Fibroblast of lung (primary cell): ENCODE measurements at regions not wholly inside any gene's neighbourhood (a gene's known extent, or its start where the extent isn't known, plus 50 kb on each side); places are given as distances from the start of the nearest gene placed in this dataset.

Experiments used
- DNase-seq, 2 donors: peaks; one replicate each; pipeline versions ENCODE4 v3.0.0 to v3.0.0-alpha.2; 2010; ENCODE audit warnings: low read depth in 2 of 2
- H2AFZ ChIP-seq: 2 replicates; pipeline ENCODE4 v1.5.1; 2012; ENCODE audit warnings: low read length, control low read depth, inconsistent platforms
- H3K27ac ChIP-seq: 2 replicates; pipeline ENCODE4 v1.5.1; 2011; ENCODE audit warnings: low read length, control low read depth; ENCODE audit not compliant: insufficient read depth
- H3K27me3 ChIP-seq: 2 replicates; pipeline ENCODE4 v1.5.1; 2011; ENCODE audit warnings: mild to moderate bottlenecking, low read length; ENCODE audit not compliant: control insufficient read depth, insufficient read depth
- H3K36me3 ChIP-seq: 2 replicates; pipeline ENCODE4 v1.5.1; 2011; ENCODE audit warnings: low read length; ENCODE audit not compliant: control insufficient read depth, insufficient read depth
- H3K4me1 ChIP-seq: 2 replicates; pipeline ENCODE4 v1.5.1; 2011; ENCODE audit warnings: low read length; ENCODE audit not compliant: control insufficient read depth, insufficient read depth; ENCODE audit errors: extremely low read depth
- H3K4me2 ChIP-seq: 2 replicates; pipeline ENCODE4 v1.5.1; 2011; ENCODE audit warnings: low read length, control low read depth; ENCODE audit not compliant: insufficient read depth; ENCODE audit errors: extremely low read depth
- H3K4me3 ChIP-seq, 4 experiments: fragments of 200-600 bp in 1 of 4; sonication (generic) in 1 of 4; replicated peaks in 1 of 4; 2 replicates each; pipeline ENCODE4 v1.5.1; 2011 to 2016; ENCODE audit warnings: low read length in 4 of 4, low read depth in 3 of 4, mild to moderate bottlenecking in 3 of 4, control low read depth in 2 of 4, inconsistent platforms in 1 of 4, mixed read lengths in 1 of 4; ENCODE audit not compliant: insufficient read depth in 1 of 4; ENCODE audit errors: control extremely low read depth in 1 of 4
- H3K79me2 ChIP-seq: 2 replicates; pipeline ENCODE4 v1.5.1; 2012; ENCODE audit warnings: mild to moderate bottlenecking, low read length, inconsistent platforms; ENCODE audit not compliant: control insufficient read depth, insufficient read depth
- H3K9ac ChIP-seq: 2 replicates; pipeline ENCODE4 v1.5.1; 2011; ENCODE audit warnings: mild to moderate bottlenecking, low read length, control low read depth; ENCODE audit not compliant: insufficient read depth
- H3K9me3 ChIP-seq: 2 replicates; pipeline ENCODE4 v1.5.1; 2012; ENCODE audit warnings: low read depth, low read length; ENCODE audit not compliant: control insufficient read depth, insufficient read depth
- H4K20me1 ChIP-seq: 2 replicates; pipeline ENCODE4 v1.5.1; 2011; ENCODE audit warnings: low read length; ENCODE audit not compliant: control insufficient read depth, insufficient read depth; ENCODE audit errors: extremely low read depth
- CTCF ChIP-seq, 2 donors: IDR thresholded peaks in 1 of 2; conservative IDR thresholded peaks in 1 of 2; 1 replicate in 1 of 2; 2 replicates in 1 of 2; pipeline ENCODE4 v1.5.1; 2011 to 2012; ENCODE audit warnings: low read length in 2 of 2, control low read depth in 1 of 2, inconsistent platforms in 1 of 2, low read depth in 1 of 2, mild to moderate bottlenecking in 1 of 2
- EZH2 ChIP-seq: IDR thresholded peaks from 2 replicates; pipeline ENCODE4 v1.5.1; 2012; ENCODE audit warnings: low read length, control low read depth, mild to moderate bottlenecking; ENCODE audit errors: missing control alignments

DNA sequence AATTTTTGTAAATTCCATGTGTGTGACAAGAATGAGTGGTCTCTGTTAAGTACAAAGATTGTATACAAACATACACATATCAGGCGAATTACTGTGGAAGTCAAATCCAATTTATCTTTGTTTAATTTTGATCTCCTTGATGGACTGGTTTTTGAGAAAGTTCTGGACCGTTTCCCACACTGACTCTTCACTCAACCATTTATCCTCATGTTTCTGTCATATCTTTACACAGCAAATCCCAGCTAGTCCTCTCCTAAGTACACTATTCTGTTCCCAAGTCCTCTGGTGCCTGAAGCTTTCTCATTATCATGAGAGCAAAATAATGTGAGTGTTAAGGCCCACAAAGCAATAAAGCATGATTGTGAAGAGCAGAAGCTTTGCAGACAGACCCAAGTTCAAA, 189.9 kb downstream of the WNT5A start:
- TF ChIP-seq EZH2 (no peak), CTCF (conservative IDR thresholded peaks at IDR 0.05 in 1 of 2, IDR thresholded peaks at IDR 0.05 in 1 of 2; ENCODE audit: low read depth in 1 of 2, low read length in 2 of 2) (no peak)
- no peaks in the 10 kb centered on the region for H4K20me1 ChIP-seq
- DNase-seq, result no peak
- H3K27me3 ChIP-seq, result no peaks in the 10 kb centered on the region
- H3K27ac ChIP-seq, result no peak overlapping the region
- no peak overlapping the region for H3K4me3 ChIP-seq
- H3K9me3 ChIP-seq, result no peaks in the 10 kb centered on the region
- H2AFZ ChIP-seq, result no peak overlapping the region
- H3K4me1 ChIP-seq, result no peaks in the 10 kb centered on the region
- no peak overlapping the region for H3K4me2 ChIP-seq
- H3K79me2 ChIP-seq, result no peaks in the 10 kb centered on the region
- no peaks in the 10 kb centered on the region for H3K36me3 ChIP-seq
- no peak overlapping the region for H3K9ac ChIP-seq

DNA sequence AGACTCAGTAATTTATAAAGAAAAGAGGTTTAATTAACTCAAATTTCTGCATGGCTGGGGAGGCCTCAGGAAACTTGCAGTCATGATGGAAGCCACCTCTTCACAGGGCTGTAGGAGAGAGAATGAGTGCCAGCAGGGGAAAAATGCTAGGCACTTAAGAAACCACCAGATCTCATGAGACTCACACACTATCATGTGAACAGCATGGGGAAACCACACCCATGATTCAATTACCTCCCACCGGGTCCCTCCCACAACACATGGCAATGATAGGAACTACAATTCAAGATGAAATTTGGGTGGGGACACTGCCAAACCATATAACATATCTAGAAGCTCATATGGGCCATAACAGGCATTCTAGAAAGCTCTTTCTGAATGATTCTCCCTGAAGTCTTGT, 190.3 kb downstream of the WNT5A start:
- peak in 1 of 2 donors; percentile 30 for DNase-seq
- TF ChIP-seq EZH2 (no peak), CTCF (conservative IDR thresholded peaks at IDR 0.05 in 1 of 2, IDR thresholded peaks at IDR 0.05 in 1 of 2; ENCODE audit: low read depth in 1 of 2, low read length in 2 of 2) (no peak)
- Histone ChIP-seq H3K27me3 (no peaks in the 10 kb centered on the region), H3K4me3 (no peak overlapping the region), H3K9ac (no peak overlapping the region), H3K4me1 (no peaks in the 10 kb centered on the region), H3K27ac (no peak overlapping the region), H3K4me2 (no peak overlapping the region), H2AFZ (no peak overlapping the region), H3K79me2 (no peaks in the 10 kb centered on the region), H3K36me3 (no peaks in the 10 kb centered on the region), H4K20me1 (no peaks in the 10 kb centered on the region), H3K9me3 (no peaks in the 10 kb centered on the region)

GRCh38 chr3:55296030-55296429, 191.1 kb downstream of the WNT5A start:
- no peak overlapping the region for H2AFZ ChIP-seq
- H4K20me1 ChIP-seq, result no peaks in the 10 kb centered on the region
- H3K9me3 ChIP-seq, result no peaks in the 10 kb centered on the region
- H3K27me3 ChIP-seq, result no peaks in the 10 kb centered on the region
- no peaks in the 10 kb centered on the region for H3K4me1 ChIP-seq
- H3K79me2 ChIP-seq, result no peaks in the 10 kb centered on the region
- H3K9ac ChIP-seq, result no peak overlapping the region
- peak; percentile 43 to 59 for DNase-seq
- H3K27ac ChIP-seq, result no peak overlapping the region
- TF ChIP-seq CTCF (conservative IDR thresholded peaks at IDR 0.05 in 1 of 2, IDR thresholded peaks at IDR 0.05 in 1 of 2; ENCODE audit: low read depth in 1 of 2, low read length in 2 of 2) (no peak), EZH2 (no peak)
- H3K36me3 ChIP-seq, result no peaks in the 10 kb centered on the region
- no peak overlapping the region for H3K4me2 ChIP-seq
- no peak overlapping the region for H3K4me3 ChIP-seq
